OCI-LY3 (cell line): ENCODE measurements at regions not wholly inside any gene's neighbourhood (a gene's known extent, or its start where the extent isn't known, plus 50 kb on each side); places are given as distances from the start of the nearest gene placed in this dataset.

Experiments used
- H2AFZ ChIP-seq: fragments of 200-600, 300-600 bp; shearing (Covaris generic); 2 replicates; pipeline ENCODE4 v1.6.0; 2014; ENCODE audit warnings: antibody characterized with exemption, low read depth, low read length
- H3K27ac ChIP-seq: fragments of 200-600, 300-600 bp; sonication (generic); 2 replicates; pipeline ENCODE4 v1.5.1; 2014; ENCODE audit warnings: mild to moderate bottlenecking, low read length, moderate library complexity, mixed read lengths
- H3K27me3 ChIP-seq: fragments of 200-600, 300-600 bp; sonication (generic); 2 replicates; pipeline ENCODE4 v1.6.1; 2014; ENCODE audit warnings: low read depth, low read length, mixed read lengths
- H3K36me3 ChIP-seq: fragments of 200-600, 300-600 bp; sonication (generic); replicated peaks from 2 replicates; pipeline ENCODE3; 2014; ENCODE audit warnings: low read depth, low read length, mixed read lengths
- H3K4me1 ChIP-seq: fragments of 300-600, 200-600 bp; sonication (generic); 2 replicates; pipeline ENCODE4 v1.6.1; 2014; ENCODE audit warnings: low read length, mixed read lengths
- H3K4me2 ChIP-seq: fragments of 200-600, 300-600 bp; sonication (generic); 2 replicates; pipeline ENCODE4 v1.6.1; 2014; ENCODE audit warnings: low read length, mixed read lengths
- H3K4me3 ChIP-seq: fragments of 300-600, 200-600 bp; sonication (generic); 2 replicates; pipeline ENCODE4 v1.5.1; 2014; ENCODE audit warnings: antibody characterized with exemption, mild to moderate bottlenecking, low read length, moderate library complexity
- H3K79me2 ChIP-seq: fragments of 300-600, 200-600 bp; shearing (Covaris generic); 2 replicates; pipeline ENCODE4 v1.6.1; 2014; ENCODE audit warnings: mild to moderate bottlenecking, low read length, mixed read lengths
- H3K9ac ChIP-seq: fragments of 300-600, 200-600 bp; shearing (Covaris generic); 2 replicates; pipeline ENCODE4 v1.6.0; 2014; ENCODE audit warnings: mild to moderate bottlenecking, low read length, moderate library complexity
- H3K9me3 ChIP-seq: fragments of 200-600, 300-600 bp; shearing (Covaris generic); 2 replicates; pipeline ENCODE4 v1.6.1; 2014; ENCODE audit warnings: low read length, mixed read lengths; ENCODE audit not compliant: insufficient read depth
- H4K20me1 ChIP-seq: fragments of 200-600, 300-600 bp; sonication (generic); 2 replicates; pipeline ENCODE4 v1.6.1; 2016; ENCODE audit warnings: low read length, mixed read lengths; ENCODE audit not compliant: insufficient read depth
- EZH2phosphoT487 ChIP-seq: fragments of 200-600 bp; shearing (Covaris generic); IDR thresholded peaks from 2 replicates; pipeline ENCODE4 v1.6.1; 2018; ENCODE audit warnings: antibody characterized with exemption, mixed run types, low read depth
- TF ChIP-seq, protein P1 (sequence below): fragments of 200-600, 300-600 bp; sonication (generic); IDR thresholded peaks from 2 replicates; pipeline ENCODE4 v1.5.1; 2014; ENCODE audit warnings: antibody characterized with exemption, low read length, low read depth

GRCh38 chr1:58902830-58903513 is 119.1 kb upstream of the JUN start:
- Histone ChIP-seq H2AFZ (peak overlapping the region; percentile 88), H3K9me3 (no peaks in the 10 kb centered on the region), H3K9ac (peak overlapping the region; percentile 94), H3K36me3 (no peaks in the 10 kb centered on the region), H3K27me3 (no peaks in the 10 kb centered on the region), H3K4me3 (peak overlapping the region; percentile 87), H3K27ac (peak overlapping the region; percentile 75), H4K20me1 (no peaks in the 10 kb centered on the region), H3K79me2 (no peaks in the 10 kb centered on the region), H3K4me1 (peaks cover 7% of the 10 kb centered on the region), H3K4me2 (peak overlapping the region; percentile 99)
- TF ChIP-seq, protein P1, sequence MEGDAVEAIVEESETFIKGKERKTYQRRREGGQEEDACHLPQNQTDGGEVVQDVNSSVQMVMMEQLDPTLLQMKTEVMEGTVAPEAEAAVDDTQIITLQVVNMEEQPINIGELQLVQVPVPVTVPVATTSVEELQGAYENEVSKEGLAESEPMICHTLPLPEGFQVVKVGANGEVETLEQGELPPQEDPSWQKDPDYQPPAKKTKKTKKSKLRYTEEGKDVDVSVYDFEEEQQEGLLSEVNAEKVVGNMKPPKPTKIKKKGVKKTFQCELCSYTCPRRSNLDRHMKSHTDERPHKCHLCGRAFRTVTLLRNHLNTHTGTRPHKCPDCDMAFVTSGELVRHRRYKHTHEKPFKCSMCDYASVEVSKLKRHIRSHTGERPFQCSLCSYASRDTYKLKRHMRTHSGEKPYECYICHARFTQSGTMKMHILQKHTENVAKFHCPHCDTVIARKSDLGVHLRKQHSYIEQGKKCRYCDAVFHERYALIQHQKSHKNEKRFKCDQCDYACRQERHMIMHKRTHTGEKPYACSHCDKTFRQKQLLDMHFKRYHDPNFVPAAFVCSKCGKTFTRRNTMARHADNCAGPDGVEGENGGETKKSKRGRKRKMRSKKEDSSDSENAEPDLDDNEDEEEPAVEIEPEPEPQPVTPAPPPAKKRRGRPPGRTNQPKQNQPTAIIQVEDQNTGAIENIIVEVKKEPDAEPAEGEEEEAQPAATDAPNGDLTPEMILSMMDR = no peak
- no peak for TF ChIP-seq EZH2phosphoT487

DNA sequence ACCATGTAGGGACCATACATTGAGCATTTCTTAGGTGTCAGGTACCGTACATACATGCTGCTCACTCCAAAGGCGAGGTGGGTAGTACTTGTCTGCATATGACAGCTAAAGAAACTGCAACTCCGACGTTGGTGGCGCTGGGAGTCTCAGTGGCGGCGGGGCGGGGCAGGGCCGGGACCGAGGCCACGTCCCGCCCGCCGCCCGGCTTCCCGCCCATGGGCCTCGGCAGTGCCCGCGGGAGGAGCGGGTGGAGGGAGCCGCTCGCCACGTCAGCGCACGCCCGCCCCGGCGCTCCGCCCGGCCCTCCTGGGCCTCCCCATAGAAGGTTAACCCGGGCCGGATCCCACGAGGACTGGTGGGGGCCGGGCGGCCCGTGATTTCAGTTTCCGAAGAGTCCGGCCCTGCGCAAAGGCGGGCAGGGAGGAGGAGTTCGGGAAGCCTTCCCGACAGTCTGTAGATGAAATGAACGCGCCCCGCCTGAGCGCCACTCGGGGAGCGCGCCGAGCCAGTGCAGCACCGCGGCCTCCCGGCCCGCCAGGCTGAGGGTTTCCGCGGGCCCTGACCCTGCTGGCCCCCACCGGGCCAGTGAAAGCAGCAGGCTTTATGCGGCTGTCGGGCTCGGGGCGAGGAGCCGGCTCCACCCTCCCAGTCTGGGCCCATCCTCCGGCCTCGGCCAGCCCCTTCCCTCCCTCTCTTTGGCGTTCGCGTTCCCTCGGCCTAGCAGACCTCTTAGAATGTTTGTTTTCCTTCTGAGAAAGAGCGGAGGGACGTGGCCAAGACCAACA is 119.9 kb upstream of the JUN start:
- peak overlapping the region; percentile 75 for H3K27ac ChIP-seq
- TF ChIP-seq, protein P1 = no peak
- TF ChIP-seq EZH2phosphoT487 = no peak
- peak overlapping the region; percentile 88 for H2AFZ ChIP-seq
- H3K9me3 ChIP-seq = no peaks in the 10 kb centered on the region
- peak overlapping the region; percentile 99 for H3K4me2 ChIP-seq
- H3K79me2 ChIP-seq = no peaks in the 10 kb centered on the region
- H4K20me1 ChIP-seq = no peaks in the 10 kb centered on the region
- H3K36me3 ChIP-seq = no peaks in the 10 kb centered on the region
- H3K4me1 ChIP-seq = peaks cover 7% of the 10 kb centered on the region
- H3K27me3 ChIP-seq = no peaks in the 10 kb centered on the region
- H3K4me3 ChIP-seq = peak overlapping the region; percentile 87
- H3K9ac ChIP-seq = peak overlapping the region; percentile 94

DNA sequence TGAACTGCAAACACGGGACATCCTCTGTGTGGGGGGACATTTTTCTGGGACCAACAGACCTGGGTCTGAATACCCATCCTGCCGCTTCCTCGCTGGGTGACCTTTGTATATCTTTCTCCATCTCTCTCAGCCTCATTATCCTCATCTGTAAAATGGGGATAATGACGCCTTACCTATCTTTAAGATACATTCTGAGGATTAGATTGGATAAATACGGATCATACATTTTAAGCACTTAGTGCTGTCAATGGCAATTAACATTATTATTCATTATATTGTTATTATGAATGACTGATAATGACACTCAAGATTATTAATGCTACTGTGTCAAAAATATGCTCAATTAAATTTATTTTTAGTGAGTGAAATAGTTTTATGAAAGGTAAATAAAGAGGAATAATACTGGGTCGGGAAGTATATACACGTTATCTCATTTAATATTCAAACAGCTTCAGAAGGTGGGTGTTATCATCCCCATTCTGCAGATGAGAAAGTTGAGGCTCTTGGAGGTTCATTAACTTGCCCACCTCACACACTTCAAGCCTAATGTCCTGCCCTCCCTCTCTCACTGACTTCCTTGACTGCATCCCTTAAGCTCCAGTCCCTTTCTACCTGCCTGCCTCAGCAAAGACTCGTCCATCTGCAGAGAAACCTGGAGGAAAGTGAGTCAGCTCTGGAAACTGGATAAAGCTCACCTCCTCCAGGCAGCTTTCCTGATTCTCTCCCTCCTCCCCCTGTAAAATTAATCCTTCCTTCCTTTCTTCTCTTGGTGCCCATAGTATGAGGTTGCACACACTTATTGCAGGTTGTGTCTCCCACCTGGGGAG is 120.7 kb upstream of the JUN start:
- no peaks in the 10 kb centered on the region for H3K9me3 ChIP-seq
- H3K27ac ChIP-seq = peak overlapping the region; percentile 75
- H3K36me3 ChIP-seq = no peaks in the 10 kb centered on the region
- no peaks in the 10 kb centered on the region for H4K20me1 ChIP-seq
- H3K4me2 ChIP-seq = peak overlapping the region; percentile 99
- peak overlapping the region; percentile 94 for H3K9ac ChIP-seq
- TF ChIP-seq EZH2phosphoT487 = no peak
- TF ChIP-seq, protein P1 = no peak
- H3K4me1 ChIP-seq = peaks cover 7% of the 10 kb centered on the region
- H3K4me3 ChIP-seq = peak overlapping the region; percentile 87
- no peaks in the 10 kb centered on the region for H3K27me3 ChIP-seq
- H2AFZ ChIP-seq = peak overlapping the region; percentile 84; the same call in 1 of the 2 replicates
- H3K79me2 ChIP-seq = no peaks in the 10 kb centered on the region

GRCh38 chr1:58905126-58905490 is 121.3 kb upstream of the JUN start:
- Histone ChIP-seq H3K79me2 (no peaks in the 10 kb centered on the region), H3K27ac (no peak overlapping the region), H3K4me1 (peaks cover 7% of the 10 kb centered on the region), H3K4me2 (no peak overlapping the region), H4K20me1 (no peaks in the 10 kb centered on the region), H3K27me3 (no peaks in the 10 kb centered on the region), H3K4me3 (no peak overlapping the region), H3K9ac (no peak overlapping the region), H3K36me3 (no peaks in the 10 kb centered on the region), H3K9me3 (no peaks in the 10 kb centered on the region), H2AFZ (no peak overlapping the region)
- TF ChIP-seq, protein P1 = no peak
- no peak for TF ChIP-seq EZH2phosphoT487
